Liver (tissue), 7 donors: ENCODE measurements at regions not wholly inside any gene's neighbourhood (a gene's known extent, or its start where the extent isn't known, plus 50 kb on each side); places are given as distances from the start of the nearest gene placed in this dataset.
"Not testable (repeated sequence)": the region's sequence is repeated elsewhere in the genome, so short reads cannot be mapped to it uniquely, and the experiment has no call there.

Source experiments
- DNase-seq: peaks from one replicate; pipeline ENCODE4 v3.0.0-alpha.2; 2017; ENCODE audit warnings: low spot score
- H3K27ac ChIP-seq, 2 donors: one replicate each; pipeline ENCODE4 v1.7.0; 2013; ENCODE audit warnings: inconsistent platforms in 2 of 2, low read length in 2 of 2, control low read depth in 1 of 2, low read depth in 1 of 2, mild to moderate bottlenecking in 1 of 2
- H3K27me3 ChIP-seq, 4 donors: one replicate each; pipeline versions ENCODE4 v1.6.1 to v1.7.0; 2013; ENCODE audit warnings: low read length in 3 of 4, inconsistent platforms in 1 of 4, mild to moderate bottlenecking in 1 of 4, moderate library complexity in 1 of 4; ENCODE audit not compliant: control insufficient read depth in 4 of 4, insufficient read depth in 4 of 4
- H3K36me3 ChIP-seq, 4 donors: one replicate each; pipeline versions ENCODE4 v1.6.1 to v1.7.0; 2013; ENCODE audit warnings: low read length in 3 of 4, mild to moderate bottlenecking in 3 of 4, low read depth in 1 of 4, moderate library complexity in 1 of 4; ENCODE audit not compliant: control insufficient read depth in 4 of 4, insufficient read depth in 3 of 4
- H3K4me1 ChIP-seq, 4 donors: one replicate each; pipeline versions ENCODE4 v1.6.1 to v1.7.0; 2013; ENCODE audit warnings: low read length in 3 of 4, mild to moderate bottlenecking in 3 of 4, moderate library complexity in 1 of 4; ENCODE audit not compliant: control insufficient read depth in 4 of 4, insufficient read depth in 4 of 4
- H3K4me3 ChIP-seq, 3 donors: one replicate each; pipeline versions ENCODE4 v1.6.1 to v1.7.0; 2013; ENCODE audit warnings: low read length in 3 of 3, control low read depth in 1 of 3, low read depth in 1 of 3, mild to moderate bottlenecking in 1 of 3
- H3K9ac ChIP-seq, 2 donors: one replicate each; pipeline ENCODE4 v1.7.0; 2013; ENCODE audit warnings: low read length in 2 of 2, mild to moderate bottlenecking in 2 of 2, moderate library complexity in 2 of 2, control low read depth in 1 of 2, low read depth in 1 of 2
- H3K9me3 ChIP-seq, 4 donors: one replicate each; pipeline versions ENCODE4 v1.6.1 to v1.7.0; 2013; ENCODE audit warnings: low read length in 3 of 4; ENCODE audit not compliant: control insufficient read depth in 4 of 4
- GABPA ChIP-seq, 2 donors: IDR thresholded peaks in 1 of 2; conservative IDR thresholded peaks in 1 of 2; 2 replicates each; pipeline ENCODE4 v1.6.1; 2016; ENCODE audit warnings: antibody characterized with exemption in 2 of 2, mild to moderate bottlenecking in 1 of 2, moderate library complexity in 1 of 2
- NR2F2 ChIP-seq: IDR thresholded peaks from 2 replicates; pipeline ENCODE4 v1.6.1; 2016; ENCODE audit warnings: antibody characterized with exemption
- WGBS: extraction: QIAGEN DNeasy Blood & Tissue Kit; methylation state at CpG from one replicate; pipeline ENCODE4 v1.1.7; 2013; 5-methylcytosine and 5-hydroxymethylcytosine counted together
- donor health status: healthy.
- donor health status: healthy.
- donor health status: healthy.
- donor health status: healthy.

DNA sequence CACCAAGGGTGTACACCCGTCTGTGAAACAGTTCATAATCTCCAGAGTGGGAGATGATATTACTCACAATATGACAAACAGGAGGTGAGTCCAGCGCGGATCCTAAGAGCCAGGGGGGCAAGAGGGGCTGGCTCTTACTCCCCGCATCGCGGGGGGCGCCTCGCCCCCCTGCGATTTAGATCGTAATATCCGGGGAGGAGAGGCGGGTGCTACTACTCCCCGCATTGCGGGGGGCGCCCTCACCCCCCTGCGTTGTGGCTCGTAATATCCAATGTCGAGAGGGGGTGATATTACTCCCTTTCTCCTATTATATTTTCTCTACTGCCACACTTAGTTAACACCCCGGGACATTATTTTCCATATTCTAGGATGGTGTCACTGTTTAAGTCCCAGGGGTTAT is 131.9 kb downstream of the ADRA2C start:
- WGBS = 86% methylated on average over 19 of the region's 19 CpGs
- H3K27ac ChIP-seq = no peak overlapping the region
- H3K27me3 ChIP-seq = no peaks in the 10 kb centered on the region
- no peaks in the 10 kb centered on the region for H3K4me1 ChIP-seq
- no peak for TF ChIP-seq GABPA (IDR thresholded peaks at IDR 0.05 in 1 of 2, conservative IDR thresholded peaks at IDR 0.05 in 1 of 2)
- H3K9ac ChIP-seq = no peak overlapping the region
- H3K4me3 ChIP-seq = no peak overlapping the region
- H3K36me3 ChIP-seq = no peaks in the 10 kb centered on the region
- no peaks in the 10 kb centered on the region for H3K9me3 ChIP-seq
- no peak for DNase-seq

- not testable (repeated sequence) for DNase-seq, H3K9ac ChIP-seq, H3K27ac ChIP-seq, H3K27me3 ChIP-seq, H3K9me3 ChIP-seq, H3K4me3 ChIP-seq, H3K36me3 ChIP-seq, H3K4me1 ChIP-seq
- 84% methylated on average over 10 of the region's 10 CpGs for WGBS
Observed at GRCh38 chr4:3898928-3899327, 132.7 kb downstream of the ADRA2C start.

DNA sequence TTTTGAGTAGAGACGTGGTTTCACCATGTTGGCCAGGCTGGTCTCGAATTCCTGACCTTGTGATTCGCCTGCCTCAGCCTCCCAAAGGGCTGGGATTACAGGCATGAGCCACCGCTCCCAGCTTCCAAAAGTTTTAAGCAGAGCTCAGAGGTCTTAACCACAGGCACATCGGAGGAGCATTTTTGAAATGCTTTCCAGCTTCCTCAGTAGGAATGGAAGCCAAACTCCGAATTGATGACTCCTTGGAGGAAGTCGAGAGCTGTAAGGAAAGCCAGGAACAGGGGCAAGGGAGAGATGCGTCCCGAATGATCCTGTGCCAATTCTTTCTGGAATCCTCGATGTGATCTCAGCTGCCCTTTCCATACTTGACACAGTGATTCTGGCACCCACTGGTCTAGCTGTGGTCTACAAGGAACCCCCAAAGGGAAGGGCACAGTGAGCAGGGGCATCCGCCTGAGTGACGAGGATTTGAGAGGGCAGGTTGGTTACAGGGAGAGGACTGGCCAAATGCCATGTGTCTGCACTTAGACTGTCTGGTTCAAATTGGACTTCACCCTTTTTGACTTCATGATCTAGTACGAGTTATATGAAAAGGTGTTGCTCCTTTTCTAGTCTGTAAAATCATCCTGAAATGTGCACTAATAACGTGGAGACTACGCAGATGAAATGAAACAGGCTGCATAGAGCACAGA is 138.2 kb downstream of the ADRA2C start:
- not testable (repeated sequence) for H3K4me1 ChIP-seq, H3K9ac ChIP-seq, H3K4me3 ChIP-seq, H3K27me3 ChIP-seq, H3K27ac ChIP-seq, DNase-seq, H3K36me3 ChIP-seq, H3K9me3 ChIP-seq
- TF ChIP-seq NR2F2 = peak; percentile 25
- WGBS = 62% methylated on average over 14 of the region's 15 CpGs

DNA sequence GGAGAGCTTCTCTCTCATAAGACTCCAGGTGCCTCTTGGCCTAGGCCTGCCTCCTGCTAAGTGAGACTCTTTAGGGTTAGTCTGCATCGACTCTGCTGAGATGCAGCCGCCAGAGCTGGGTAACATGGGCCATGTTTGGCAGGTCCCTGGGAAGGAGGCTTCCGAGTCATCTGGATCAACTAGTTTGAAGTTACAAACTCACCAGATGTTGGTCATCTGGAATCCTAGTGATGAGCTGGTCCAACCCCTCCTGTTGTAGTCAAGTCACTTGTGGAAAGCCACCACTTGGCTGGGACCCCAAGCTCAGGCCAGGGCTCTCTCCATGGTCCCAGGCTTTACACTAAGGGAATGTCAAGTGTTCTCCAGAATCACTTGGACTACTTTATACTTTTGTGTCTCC is 143.4 kb downstream of the ADRA2C start:
- 94% methylated on average over 3 of the region's 3 CpGs for WGBS
- H3K9ac ChIP-seq, H3K27me3 ChIP-seq, H3K4me3 ChIP-seq, DNase-seq, H3K36me3 ChIP-seq, H3K27ac ChIP-seq, H3K4me1 ChIP-seq, H3K9me3 ChIP-seq: not testable (repeated sequence)

DNA sequence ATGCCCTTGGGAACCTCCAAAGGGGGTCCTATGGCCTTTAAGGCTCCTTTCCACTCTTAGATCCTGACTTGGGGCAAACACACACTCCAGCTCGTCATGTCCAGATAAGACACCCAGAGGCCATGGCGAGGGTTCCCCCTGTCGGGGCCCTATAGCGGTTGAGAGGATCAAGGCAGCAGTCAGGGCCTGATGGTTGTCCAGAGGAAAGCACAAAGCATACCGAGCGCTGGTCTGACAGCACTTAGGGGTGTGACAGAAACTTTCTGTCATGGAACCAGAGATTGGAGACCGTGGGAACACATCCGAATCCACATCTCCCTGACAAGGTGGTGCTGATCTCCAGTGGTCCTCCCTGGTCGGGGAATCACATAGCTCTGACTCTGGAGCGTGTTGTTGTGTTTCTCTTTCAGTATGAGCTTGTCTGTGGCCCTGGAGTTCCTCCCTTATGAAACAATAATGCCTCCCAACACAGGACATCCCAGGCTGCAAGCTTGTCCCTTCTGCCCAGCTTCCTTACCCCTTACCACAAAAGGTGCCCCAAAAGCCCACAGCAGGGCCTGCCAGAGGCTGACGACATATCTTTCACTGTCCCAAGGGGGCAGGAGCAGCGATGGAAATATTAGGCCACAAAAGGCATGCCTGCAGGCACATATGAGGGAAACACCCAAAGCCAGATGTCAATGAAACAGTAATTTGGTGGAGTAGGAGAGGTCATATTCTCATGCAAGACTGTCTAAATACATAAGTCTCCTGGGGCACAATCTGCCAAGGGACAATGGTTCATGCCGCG is 144.2 kb downstream of the ADRA2C start:
- not testable (repeated sequence) for H3K4me3 ChIP-seq, H3K9ac ChIP-seq, H3K36me3 ChIP-seq, H3K4me1 ChIP-seq, DNase-seq, H3K9me3 ChIP-seq, H3K27ac ChIP-seq, H3K27me3 ChIP-seq
- 88% methylated on average over 14 of the region's 14 CpGs for WGBS
